WTC11 (cell line): ENCODE measurements at regions not wholly inside any gene's neighbourhood (a gene's known extent, or its start where the extent isn't known, plus 50 kb on each side); places are given as distances from the start of the nearest gene placed in this dataset.
A peak's percentile ranks its signal among the peaks of the same experiment; 100 is the strongest.

Source experiments
- ATAC-seq: fragments of 200-7000 bp; cut with Tn5 transposase; 2 replicates; pipeline ENCODE4 v1.10.0; 2021; ENCODE audit warnings: mild to moderate bottlenecking, moderate library complexity
- CTCF ChIA-PET: fragments of 300-600 bp; sonication (Branson Sonifier 250); formaldehyde crosslinking; loops from one replicate; lab custom pipeline; 2021; ENCODE audit warnings: antibody characterized with exemption; lab: Charles Lee
- POLR2A ChIA-PET: fragments of 350-600 bp; sonication (Branson Sonifier 250); formaldehyde crosslinking; loops from one replicate; lab custom pipeline; 2021; ENCODE audit warnings: antibody characterized with exemption; lab: Charles Lee
- DNase-seq: peaks from one replicate; pipeline ENCODE4 v3.0.0; 2021; ENCODE audit warnings: low spot score
- H3K27ac Mint-ChIP-seq: 2 replicates; pipeline ENCODE4 v1.8.0; 2021; ENCODE audit warnings: mixed read lengths
- H3K27me3 Mint-ChIP-seq: 2 replicates; pipeline ENCODE4 v1.8.0; 2021; ENCODE audit warnings: low read depth, mild to moderate bottlenecking, moderate library complexity, mixed read lengths
- H3K36me3 Mint-ChIP-seq: 2 replicates; pipeline ENCODE4 v1.8.0; 2021; ENCODE audit warnings: mixed read lengths
- H3K4me1 Mint-ChIP-seq: 2 replicates; pipeline ENCODE4 v1.8.0; 2022; ENCODE audit warnings: mixed read lengths
- H3K4me3 Mint-ChIP-seq: 2 replicates; pipeline ENCODE4 v1.8.0; 2021; ENCODE audit warnings: mild to moderate bottlenecking, moderate library complexity, mixed read lengths
- H3K9me3 Mint-ChIP-seq: 2 replicates; pipeline ENCODE4 v1.8.0; 2021; ENCODE audit warnings: mixed read lengths
- CBFB ChIP-seq: sonication (generic); formaldehyde crosslinking; IDR thresholded peaks from 2 replicates; pipeline ENCODE4 v1.8.1; 2022; ENCODE audit warnings: mild to moderate bottlenecking, low read depth, missing genetic modification reagents
- CTCF ChIP-seq: fragments of 200-600 bp; IDR thresholded peaks from 2 replicates; pipeline ENCODE4 v1.8.0; 2022; ENCODE audit warnings: antibody characterized with exemption
- ERG ChIP-seq: fragments of 250-450 bp; sonication (Bioruptor Pico); IDR thresholded peaks from 2 replicates; pipeline ENCODE4 v1.8.0; 2021; ENCODE audit warnings: mild to moderate bottlenecking
- FOXK1 ChIP-seq: sonication (generic); formaldehyde crosslinking; IDR thresholded peaks from 2 replicates; pipeline ENCODE4 v1.8.0; 2022; ENCODE audit warnings: mild to moderate bottlenecking, moderate library complexity, missing genetic modification reagents
- JUN ChIP-seq: sonication (generic); formaldehyde crosslinking; IDR thresholded peaks from 2 replicates; pipeline ENCODE4 v1.8.0; 2023; ENCODE audit warnings: mild to moderate bottlenecking, missing genetic modification reagents
- MYBL2 ChIP-seq: sonication (generic); formaldehyde crosslinking; IDR thresholded peaks from 2 replicates; pipeline ENCODE4 v1.8.1; 2023; ENCODE audit warnings: mild to moderate bottlenecking, moderate library complexity, missing genetic modification reagents
- NFATC4 ChIP-seq: fragments of 250-450 bp; sonication (Bioruptor Pico); IDR thresholded peaks from 2 replicates; pipeline ENCODE4 v1.9.0; 2021; ENCODE audit warnings: mild to moderate bottlenecking
- NFYB ChIP-seq: sonication (generic); formaldehyde crosslinking; conservative IDR thresholded peaks from 2 replicates; pipeline ENCODE4 v1.8.0; 2022; ENCODE audit warnings: low read depth, missing genetic modification reagents
- RORB ChIP-seq: fragments of 250-450 bp; sonication (Bioruptor Pico); IDR thresholded peaks from 2 replicates; pipeline ENCODE4 v1.9.0; 2021; ENCODE audit warnings: mild to moderate bottlenecking
- SMAD4 ChIP-seq: sonication (generic); formaldehyde crosslinking; IDR thresholded peaks from 2 replicates; pipeline ENCODE4 v1.8.0; 2022; ENCODE audit warnings: mild to moderate bottlenecking, missing genetic modification reagents
- SOX15 ChIP-seq: fragments of 250-450 bp; sonication (Bioruptor Pico); IDR thresholded peaks from 2 replicates; pipeline ENCODE4 v1.9.0; 2021; ENCODE audit warnings: mild to moderate bottlenecking
- SP1 ChIP-seq: sonication (generic); formaldehyde crosslinking; conservative IDR thresholded peaks from 2 replicates; pipeline ENCODE4 v1.8.1; 2022; ENCODE audit warnings: missing genetic modification reagents
- TEAD1 ChIP-seq: sonication (generic); formaldehyde crosslinking; IDR thresholded peaks from 2 replicates; pipeline ENCODE4 v1.8.0; 2022; ENCODE audit warnings: mild to moderate bottlenecking, missing genetic modification reagents
- TP53 ChIP-seq: sonication (generic); formaldehyde crosslinking; IDR thresholded peaks from 2 replicates; pipeline ENCODE4 v1.8.1; 2023; ENCODE audit warnings: mild to moderate bottlenecking, missing genetic modification reagents
- ZNF219 ChIP-seq: sonication (generic); formaldehyde crosslinking; IDR thresholded peaks from 2 replicates; pipeline ENCODE4 v1.8.0; 2023; ENCODE audit warnings: missing genetic modification reagents, mild to moderate bottlenecking, borderline replicate concordance
- ZNF263 ChIP-seq: sonication (generic); formaldehyde crosslinking; IDR thresholded peaks from 2 replicates; pipeline ENCODE4 v1.8.1; 2022; ENCODE audit warnings: low read depth, mild to moderate bottlenecking, moderate library complexity, missing genetic modification reagents
- ZNF416 ChIP-seq: fragments of 250-450 bp; sonication (Bioruptor Pico); IDR thresholded peaks from 2 replicates; pipeline ENCODE4 v1.9.0; 2021; ENCODE audit warnings: mild to moderate bottlenecking, inconsistent platforms
- TF ChIP-seq, protein P1 (sequence below): sonication (generic); formaldehyde crosslinking; IDR thresholded peaks from 2 replicates; pipeline ENCODE4 v1.8.0; 2022; ENCODE audit warnings: mild to moderate bottlenecking, missing genetic modification reagents
- TF ChIP-seq, protein P2 (sequence below): sonication (generic); formaldehyde crosslinking; IDR thresholded peaks from 2 replicates; pipeline ENCODE4 v1.8.0; 2023; ENCODE audit warnings: missing genetic modification reagents, mild to moderate bottlenecking, borderline replicate concordance

- H3K36me3 Mint-ChIP-seq, result peaks cover 16% of the 10 kb centered on the region
- TF ChIP-seq FOXK1, result no peak
- TF ChIP-seq CTCF, result peak; percentile 34; the same call in 1 of the 2 replicates
- H3K27ac Mint-ChIP-seq, result no peak overlapping the region
- H3K9me3 Mint-ChIP-seq, result peaks cover 28% of the 10 kb centered on the region
- ATAC-seq, result peak; percentile 46; the same call in 1 of the 2 replicates
- no peaks in the 10 kb centered on the region; the same call in 1 of the 2 replicates for H3K27me3 Mint-ChIP-seq
- ChIA-PET POLR2A (no interaction called here), CTCF (interaction anchor here (0.7 to 2.4 kb wide), 8 partner anchors 10 to 584 kb away, joined by 3 to 13 read pairs (median 4); no protein-coding TSS in a partner anchor)
- no peak for DNase-seq
- no peak overlapping the region for H3K4me3 Mint-ChIP-seq
- peaks cover 29% of the 10 kb centered on the region for H3K4me1 Mint-ChIP-seq
These were observed 115.6 kb upstream of the REG3A start for GRCh38 chr2:79275197-79275596.

- CTCF ChIA-PET, result no interaction called here
- Mint-ChIP-seq H3K36me3 (peaks cover 16% of the 10 kb centered on the region), H3K4me1 (peaks cover 23% of the 10 kb centered on the region), H3K4me3 (no peak overlapping the region), H3K9me3 (peaks cover 28% of the 10 kb centered on the region), H3K27me3 (no peaks in the 10 kb centered on the region; the same call in 1 of the 2 replicates), H3K27ac (no peak overlapping the region)
- TF ChIP-seq ZNF416 (no peak), SP1 (CRISPR knock-in tag) (no peak), NFATC4 (no peak), NFYB (no peak), TEAD1 (CRISPR knock-in tag) (no peak)
- POLR2A ChIA-PET, result no interaction called here
- no peak for DNase-seq
- ATAC-seq, result no peak
These were observed 113.1 kb upstream of the REG3A start for GRCh38 chr2:79272616-79273015.

DNA sequence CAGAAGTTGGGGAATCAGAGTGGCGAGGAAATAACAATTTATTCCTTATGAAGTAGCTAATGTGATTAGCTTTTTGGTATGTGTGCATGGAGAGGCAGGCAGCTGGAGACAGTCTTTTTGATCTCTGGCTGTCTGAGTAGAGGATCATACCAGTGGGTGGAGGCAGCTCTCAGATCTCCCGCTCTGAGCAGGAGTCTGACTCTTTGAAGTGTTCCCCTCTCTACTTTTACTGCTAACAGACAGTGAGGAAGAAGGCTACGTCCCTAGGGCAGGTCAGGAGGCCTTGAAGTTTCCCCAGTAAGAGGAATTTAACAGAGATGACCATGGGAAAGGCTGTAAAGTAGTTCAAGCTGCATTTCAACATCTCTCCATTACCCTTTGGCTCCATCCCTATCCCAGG lies 111.9 kb upstream of the REG3A start:
- H3K27me3 Mint-ChIP-seq, result no peaks in the 10 kb centered on the region; the same call in 1 of the 2 replicates
- ChIA-PET CTCF (interaction anchor here (1.2 kb wide), 1 partner anchor 16 kb away, joined by 3 read pairs; no protein-coding TSS in a partner anchor), POLR2A (no interaction called here)
- peaks cover 12% of the 10 kb centered on the region for H3K4me1 Mint-ChIP-seq
- TF ChIP-seq SMAD4 (CRISPR knock-in tag) (no peak), ERG (CRISPR knock-in tag) (no peak), TEAD1 (CRISPR knock-in tag) (no peak), ZNF219 (no peak), RORB (CRISPR knock-in tag) (no peak)
- no peak for DNase-seq
- no peak for ATAC-seq
- H3K36me3 Mint-ChIP-seq, result peaks cover 16% of the 10 kb centered on the region
- no peak overlapping the region for H3K4me3 Mint-ChIP-seq
- H3K27ac Mint-ChIP-seq, result no peak overlapping the region
- H3K9me3 Mint-ChIP-seq, result peaks cover 29% of the 10 kb centered on the region

DNA sequence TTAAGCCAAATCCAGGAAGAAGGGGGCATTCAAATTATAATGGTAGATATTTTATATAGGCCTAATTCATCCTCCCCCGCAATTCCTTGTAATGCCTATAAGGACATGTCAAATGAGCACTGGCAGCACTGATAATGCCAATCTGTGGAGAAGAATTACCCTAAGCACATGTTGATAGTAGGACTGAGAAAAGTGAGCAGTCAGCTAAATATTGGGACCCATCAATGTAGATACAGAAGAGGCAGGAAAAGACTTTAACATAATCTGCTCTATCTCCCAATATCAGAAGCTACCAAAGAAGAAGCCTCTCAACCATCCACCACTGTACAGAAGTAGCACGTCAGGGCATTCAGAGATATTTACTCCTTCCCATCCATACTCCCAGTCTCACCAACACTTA lies 101.3 kb upstream of the REG3A start:
- Mint-ChIP-seq H3K9me3 (peaks cover 12% of the 10 kb centered on the region), H3K27me3 (no peaks in the 10 kb centered on the region), H3K27ac (no peak overlapping the region), H3K4me1 (no peaks in the 10 kb centered on the region), H3K36me3 (no peaks in the 10 kb centered on the region), H3K4me3 (no peak overlapping the region)
- ATAC-seq (no peak), DNase-seq (no peak)
- ChIA-PET POLR2A (no interaction called here), CTCF (no interaction called here)
- TF ChIP-seq, protein P1, sequence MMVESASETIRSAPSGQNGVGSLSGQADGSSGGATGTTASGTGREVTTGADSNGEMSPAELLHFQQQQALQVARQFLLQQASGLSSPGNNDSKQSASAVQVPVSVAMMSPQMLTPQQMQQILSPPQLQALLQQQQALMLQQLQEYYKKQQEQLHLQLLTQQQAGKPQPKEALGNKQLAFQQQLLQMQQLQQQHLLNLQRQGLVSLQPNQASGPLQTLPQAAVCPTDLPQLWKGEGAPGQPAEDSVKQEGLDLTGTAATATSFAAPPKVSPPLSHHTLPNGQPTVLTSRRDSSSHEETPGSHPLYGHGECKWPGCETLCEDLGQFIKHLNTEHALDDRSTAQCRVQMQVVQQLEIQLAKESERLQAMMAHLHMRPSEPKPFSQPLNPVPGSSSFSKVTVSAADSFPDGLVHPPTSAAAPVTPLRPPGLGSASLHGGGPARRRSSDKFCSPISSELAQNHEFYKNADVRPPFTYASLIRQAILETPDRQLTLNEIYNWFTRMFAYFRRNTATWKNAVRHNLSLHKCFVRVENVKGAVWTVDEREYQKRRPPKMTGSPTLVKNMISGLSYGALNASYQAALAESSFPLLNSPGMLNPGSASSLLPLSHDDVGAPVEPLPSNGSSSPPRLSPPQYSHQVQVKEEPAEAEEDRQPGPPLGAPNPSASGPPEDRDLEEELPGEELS, result no peak
- TF ChIP-seq, protein P2, sequence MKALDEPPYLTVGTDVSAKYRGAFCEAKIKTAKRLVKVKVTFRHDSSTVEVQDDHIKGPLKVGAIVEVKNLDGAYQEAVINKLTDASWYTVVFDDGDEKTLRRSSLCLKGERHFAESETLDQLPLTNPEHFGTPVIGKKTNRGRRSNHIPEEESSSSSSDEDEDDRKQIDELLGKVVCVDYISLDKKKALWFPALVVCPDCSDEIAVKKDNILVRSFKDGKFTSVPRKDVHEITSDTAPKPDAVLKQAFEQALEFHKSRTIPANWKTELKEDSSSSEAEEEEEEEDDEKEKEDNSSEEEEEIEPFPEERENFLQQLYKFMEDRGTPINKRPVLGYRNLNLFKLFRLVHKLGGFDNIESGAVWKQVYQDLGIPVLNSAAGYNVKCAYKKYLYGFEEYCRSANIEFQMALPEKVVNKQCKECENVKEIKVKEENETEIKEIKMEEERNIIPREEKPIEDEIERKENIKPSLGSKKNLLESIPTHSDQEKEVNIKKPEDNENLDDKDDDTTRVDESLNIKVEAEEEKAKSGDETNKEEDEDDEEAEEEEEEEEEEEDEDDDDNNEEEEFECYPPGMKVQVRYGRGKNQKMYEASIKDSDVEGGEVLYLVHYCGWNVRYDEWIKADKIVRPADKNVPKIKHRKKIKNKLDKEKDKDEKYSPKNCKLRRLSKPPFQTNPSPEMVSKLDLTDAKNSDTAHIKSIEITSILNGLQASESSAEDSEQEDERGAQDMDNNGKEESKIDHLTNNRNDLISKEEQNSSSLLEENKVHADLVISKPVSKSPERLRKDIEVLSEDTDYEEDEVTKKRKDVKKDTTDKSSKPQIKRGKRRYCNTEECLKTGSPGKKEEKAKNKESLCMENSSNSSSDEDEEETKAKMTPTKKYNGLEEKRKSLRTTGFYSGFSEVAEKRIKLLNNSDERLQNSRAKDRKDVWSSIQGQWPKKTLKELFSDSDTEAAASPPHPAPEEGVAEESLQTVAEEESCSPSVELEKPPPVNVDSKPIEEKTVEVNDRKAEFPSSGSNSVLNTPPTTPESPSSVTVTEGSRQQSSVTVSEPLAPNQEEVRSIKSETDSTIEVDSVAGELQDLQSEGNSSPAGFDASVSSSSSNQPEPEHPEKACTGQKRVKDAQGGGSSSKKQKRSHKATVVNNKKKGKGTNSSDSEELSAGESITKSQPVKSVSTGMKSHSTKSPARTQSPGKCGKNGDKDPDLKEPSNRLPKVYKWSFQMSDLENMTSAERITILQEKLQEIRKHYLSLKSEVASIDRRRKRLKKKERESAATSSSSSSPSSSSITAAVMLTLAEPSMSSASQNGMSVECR, result no peak
- TF ChIP-seq SOX15 (CRISPR knock-in tag) (no peak), CBFB (CRISPR knock-in tag) (no peak), JUN (CRISPR knock-in tag) (no peak), TP53 (CRISPR knock-in tag) (no peak), MYBL2 (CRISPR knock-in tag) (no peak), ZNF263 (no peak)
